ENCODE measurements at regions not wholly inside any gene's neighbourhood (a gene's known extent, or its start where the extent isn't known, plus 50 kb on each side); places are given as distances from the start of the nearest gene placed in this dataset.

DNA sequence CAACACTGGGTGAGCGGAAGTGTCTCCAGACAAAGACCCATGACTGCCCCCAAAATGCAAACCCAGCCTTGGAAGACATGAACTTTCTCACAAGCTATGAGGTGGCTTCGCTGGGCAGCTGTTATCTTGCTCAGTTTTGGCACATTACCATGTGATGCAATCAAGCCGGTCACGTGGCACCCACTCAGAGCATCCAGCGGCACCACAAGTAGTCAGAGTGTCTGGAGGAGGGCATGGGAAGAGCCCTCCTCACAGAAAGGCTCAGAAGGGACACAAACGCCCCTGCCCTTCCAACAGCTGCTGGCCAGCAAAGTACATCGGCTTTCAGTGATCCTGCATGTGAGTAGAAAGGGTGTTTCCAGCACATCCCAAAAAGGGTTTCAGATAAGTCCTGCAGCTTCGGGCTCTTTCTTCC lies 145.5 kb upstream of the IRF2BP2 start:
- TF ChIP-seq, protein P1, sequence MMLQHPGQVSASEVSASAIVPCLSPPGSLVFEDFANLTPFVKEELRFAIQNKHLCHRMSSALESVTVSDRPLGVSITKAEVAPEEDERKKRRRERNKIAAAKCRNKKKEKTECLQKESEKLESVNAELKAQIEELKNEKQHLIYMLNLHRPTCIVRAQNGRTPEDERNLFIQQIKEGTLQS (IDR thresholded peaks at IDR 0.05) = peak; percentile 95
- TF ChIP-seq, protein P1 (CRISPR knock-in tag; conservative IDR thresholded peaks at IDR 0.05) = no peak
- TF ChIP-seq NFIC (IDR thresholded peaks at IDR 0.05) (peak; percentile 84), FOXK2 (conservative IDR thresholded peaks at IDR 0.05 in 1 of 2, IDR thresholded peaks at IDR 0.05 in 1 of 2; ENCODE audit: low read depth in 2 of 2) (0 out of 4 replicates have a peak, but pooled peaks of 1 of the 2 experiments have one; percentile 11), SRSF9 (IDR thresholded peaks at IDR 0.05; ENCODE audit: borderline replicate concordance, low read depth, low read length) (no peak), ZNF586 (CRISPR knock-in tag; conservative IDR thresholded peaks at IDR 0.05) (no peak), SMC3 (conservative IDR thresholded peaks at IDR 0.05; ENCODE audit: insufficient read depth, low read depth, low read length) (no peak), NR2C2 (CRISPR knock-in tag; IDR thresholded peaks at IDR 0.05) (0 out of 2 replicates have a peak, but pooled peaks have one; percentile 42), NR2C2 (tag; IDR thresholded peaks at IDR 0.05) (0 out of 2 replicates have a peak, but pooled peaks have one; percentile 46), HDGF (IDR thresholded peaks at IDR 0.05) (no peak), NRF1 (conservative IDR thresholded peaks at IDR 0.05 in 1 of 2, IDR thresholded peaks at IDR 0.05 in 1 of 2) (peak in 1 of 2 experiments; percentile 25; a peak in 1 of 4 replicates), ZNF551 (CRISPR knock-in tag; IDR thresholded peaks at IDR 0.05) (no peak), CAMTA2 (CRISPR knock-in tag; conservative IDR thresholded peaks at IDR 0.05) (no peak)
- TF ChIP-seq, protein P2, sequence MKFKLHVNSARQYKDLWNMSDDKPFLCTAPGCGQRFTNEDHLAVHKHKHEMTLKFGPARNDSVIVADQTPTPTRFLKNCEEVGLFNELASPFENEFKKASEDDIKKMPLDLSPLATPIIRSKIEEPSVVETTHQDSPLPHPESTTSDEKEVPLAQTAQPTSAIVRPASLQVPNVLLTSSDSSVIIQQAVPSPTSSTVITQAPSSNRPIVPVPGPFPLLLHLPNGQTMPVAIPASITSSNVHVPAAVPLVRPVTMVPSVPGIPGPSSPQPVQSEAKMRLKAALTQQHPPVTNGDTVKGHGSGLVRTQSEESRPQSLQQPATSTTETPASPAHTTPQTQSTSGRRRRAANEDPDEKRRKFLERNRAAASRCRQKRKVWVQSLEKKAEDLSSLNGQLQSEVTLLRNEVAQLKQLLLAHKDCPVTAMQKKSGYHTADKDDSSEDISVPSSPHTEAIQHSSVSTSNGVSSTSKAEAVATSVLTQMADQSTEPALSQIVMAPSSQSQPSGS (CRISPR knock-in tag; IDR thresholded peaks at IDR 0.05) = no peak
- TF ChIP-seq, protein P3, sequence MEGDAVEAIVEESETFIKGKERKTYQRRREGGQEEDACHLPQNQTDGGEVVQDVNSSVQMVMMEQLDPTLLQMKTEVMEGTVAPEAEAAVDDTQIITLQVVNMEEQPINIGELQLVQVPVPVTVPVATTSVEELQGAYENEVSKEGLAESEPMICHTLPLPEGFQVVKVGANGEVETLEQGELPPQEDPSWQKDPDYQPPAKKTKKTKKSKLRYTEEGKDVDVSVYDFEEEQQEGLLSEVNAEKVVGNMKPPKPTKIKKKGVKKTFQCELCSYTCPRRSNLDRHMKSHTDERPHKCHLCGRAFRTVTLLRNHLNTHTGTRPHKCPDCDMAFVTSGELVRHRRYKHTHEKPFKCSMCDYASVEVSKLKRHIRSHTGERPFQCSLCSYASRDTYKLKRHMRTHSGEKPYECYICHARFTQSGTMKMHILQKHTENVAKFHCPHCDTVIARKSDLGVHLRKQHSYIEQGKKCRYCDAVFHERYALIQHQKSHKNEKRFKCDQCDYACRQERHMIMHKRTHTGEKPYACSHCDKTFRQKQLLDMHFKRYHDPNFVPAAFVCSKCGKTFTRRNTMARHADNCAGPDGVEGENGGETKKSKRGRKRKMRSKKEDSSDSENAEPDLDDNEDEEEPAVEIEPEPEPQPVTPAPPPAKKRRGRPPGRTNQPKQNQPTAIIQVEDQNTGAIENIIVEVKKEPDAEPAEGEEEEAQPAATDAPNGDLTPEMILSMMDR (IDR thresholded peaks at IDR 0.05 in 2 of 3, conservative IDR thresholded peaks at IDR 0.05 in 1 of 3; ENCODE audit: insufficient read depth in 2 of 3, low read depth in 1 of 3, low read length in 3 of 3) = no peak
- TF ChIP-seq, protein P4, sequence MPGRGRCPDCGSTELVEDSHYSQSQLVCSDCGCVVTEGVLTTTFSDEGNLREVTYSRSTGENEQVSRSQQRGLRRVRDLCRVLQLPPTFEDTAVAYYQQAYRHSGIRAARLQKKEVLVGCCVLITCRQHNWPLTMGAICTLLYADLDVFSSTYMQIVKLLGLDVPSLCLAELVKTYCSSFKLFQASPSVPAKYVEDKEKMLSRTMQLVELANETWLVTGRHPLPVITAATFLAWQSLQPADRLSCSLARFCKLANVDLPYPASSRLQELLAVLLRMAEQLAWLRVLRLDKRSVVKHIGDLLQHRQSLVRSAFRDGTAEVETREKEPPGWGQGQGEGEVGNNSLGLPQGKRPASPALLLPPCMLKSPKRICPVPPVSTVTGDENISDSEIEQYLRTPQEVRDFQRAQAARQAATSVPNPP (IDR thresholded peaks at IDR 0.05; ENCODE audit: borderline replicate concordance, insufficient read depth, insufficient read length) = no peak

All from K562 (cell line).